HUES48 (cell line): ENCODE measurements at regions not wholly inside any gene's neighbourhood (a gene's known extent, or its start where the extent isn't known, plus 50 kb on each side); places are given as distances from the start of the nearest gene placed in this dataset.

ENCODE experiments used
- H3K27ac ChIP-seq: one replicate; pipeline ENCODE4 v1.7.0; 2013; ENCODE audit warnings: low read depth, low read length, inconsistent platforms
- H3K27me3 ChIP-seq: 2 replicates; pipeline ENCODE4 v1.6.1; 2013; ENCODE audit warnings: mild to moderate bottlenecking, low read length; ENCODE audit not compliant: control insufficient read depth, insufficient read depth
- H3K36me3 ChIP-seq: 2 replicates; pipeline ENCODE4 v1.6.1; 2013; ENCODE audit warnings: low read length; ENCODE audit not compliant: control insufficient read depth, insufficient read depth
- H3K4me1 ChIP-seq: 2 replicates; pipeline ENCODE4 v1.6.1; 2013; ENCODE audit warnings: mild to moderate bottlenecking, low read length; ENCODE audit not compliant: control insufficient read depth, insufficient read depth
- H3K4me3 ChIP-seq: 2 replicates; pipeline ENCODE4 v1.5.1; 2013; ENCODE audit warnings: mild to moderate bottlenecking, low read depth, low read length
- H3K9ac ChIP-seq: 2 replicates; pipeline ENCODE4 v1.6.1; 2013; ENCODE audit warnings: mild to moderate bottlenecking, low read depth, low read length, moderate library complexity
- H3K9me3 ChIP-seq: 2 replicates; pipeline ENCODE4 v1.6.1; 2013; ENCODE audit warnings: low read length; ENCODE audit not compliant: control insufficient read depth, insufficient read depth

DNA sequence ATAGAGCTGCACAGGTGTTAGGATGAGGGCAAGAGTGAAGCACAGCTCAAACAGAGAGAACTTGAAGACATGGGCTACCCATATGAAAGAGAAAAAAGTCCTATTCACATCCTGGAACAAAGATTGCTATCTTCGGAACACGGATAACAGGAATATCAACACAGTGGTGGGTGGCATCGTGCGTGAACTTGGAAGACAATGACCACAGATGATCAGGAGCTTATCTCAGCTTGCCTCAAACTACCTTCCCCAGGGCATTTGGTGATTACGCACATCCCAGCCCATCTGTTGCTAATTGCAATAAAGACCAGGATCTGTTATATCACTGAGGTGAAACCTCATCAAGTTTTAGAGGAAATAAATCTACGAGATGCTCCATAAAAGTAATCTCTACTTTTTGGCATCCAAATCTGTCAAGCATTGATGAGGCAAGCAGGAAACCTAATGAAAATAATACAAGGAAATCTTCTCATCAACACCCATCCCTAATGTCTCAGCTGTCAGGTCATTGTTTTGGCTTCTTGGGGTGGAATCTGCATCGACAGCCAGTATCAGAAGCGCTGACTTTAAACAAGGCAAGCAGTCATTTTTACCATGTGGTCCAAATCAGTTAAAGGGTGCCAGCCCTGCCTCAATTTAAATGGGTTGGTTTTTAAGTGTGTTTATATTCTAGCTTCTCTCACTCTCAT is 188.2 kb downstream of the SPCS3 start:
- Histone ChIP-seq H3K36me3 (no peaks in the 10 kb centered on the region), H3K27me3 (no peaks in the 10 kb centered on the region), H3K27ac (no peak overlapping the region), H3K4me1 (no peaks in the 10 kb centered on the region), H3K4me3 (no peak overlapping the region), H3K9me3 (no peaks in the 10 kb centered on the region), H3K9ac (no peak overlapping the region)

DNA sequence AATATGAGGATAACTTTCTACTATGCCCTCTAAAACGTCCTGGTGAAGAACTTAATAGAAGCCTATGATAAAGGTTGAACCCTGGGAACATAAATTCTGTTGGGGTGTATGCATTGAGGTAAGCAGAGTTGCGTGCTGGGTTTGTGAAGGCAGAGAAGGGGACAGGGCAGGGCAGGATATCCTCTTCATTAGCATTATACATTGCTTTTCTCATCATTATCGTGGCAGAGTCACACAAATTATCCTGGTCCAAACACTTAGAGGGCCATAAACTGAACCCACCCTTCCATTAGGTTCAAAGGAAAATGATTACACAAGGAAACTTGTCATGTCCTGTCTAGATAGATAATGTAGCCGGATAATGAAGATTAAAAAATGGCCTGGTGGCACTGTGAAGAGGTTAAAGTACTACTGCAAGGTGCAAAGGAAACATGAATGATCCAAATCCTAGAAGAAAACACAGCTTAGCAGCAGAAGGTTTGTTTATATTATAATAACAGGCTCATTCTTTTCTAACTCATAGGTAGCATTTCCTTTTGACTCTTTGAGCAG is 189.1 kb downstream of the SPCS3 start:
- Histone ChIP-seq H3K27me3 (no peaks in the 10 kb centered on the region), H3K27ac (no peak overlapping the region), H3K9me3 (no peaks in the 10 kb centered on the region), H3K9ac (no peak overlapping the region), H3K4me1 (no peaks in the 10 kb centered on the region), H3K4me3 (no peak overlapping the region), H3K36me3 (no peaks in the 10 kb centered on the region)

DNA sequence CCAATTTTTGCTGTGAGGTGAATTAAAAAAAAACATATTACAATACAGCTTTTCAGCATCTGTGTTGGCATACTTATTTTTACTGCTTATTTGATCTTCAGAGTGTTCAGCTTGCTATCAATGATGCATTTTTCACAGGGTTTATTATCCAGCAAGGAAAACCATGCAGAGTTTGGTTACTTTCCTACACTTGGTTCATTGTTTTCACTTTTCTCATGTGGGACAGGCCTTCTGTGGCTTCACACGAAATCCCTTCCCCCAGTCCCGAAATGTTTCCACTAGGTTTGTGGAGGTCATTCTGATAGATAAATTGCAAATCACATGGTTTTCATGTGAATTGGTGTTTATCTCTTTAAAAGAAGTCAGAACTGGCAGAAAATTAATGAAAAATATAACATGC is 205.8 kb downstream of the SPCS3 start:
- Histone ChIP-seq H3K9me3 (no peaks in the 10 kb centered on the region), H3K36me3 (no peaks in the 10 kb centered on the region), H3K4me3 (no peak overlapping the region), H3K4me1 (no peaks in the 10 kb centered on the region), H3K27me3 (no peaks in the 10 kb centered on the region), H3K9ac (no peak overlapping the region), H3K27ac (no peak overlapping the region)

GRCh38 chr4:176526704-176527103 is 206.9 kb downstream of the SPCS3 start:
- no peak overlapping the region for H3K27ac ChIP-seq
- H3K27me3 ChIP-seq: no peaks in the 10 kb centered on the region
- H3K9me3 ChIP-seq: no peaks in the 10 kb centered on the region
- no peak overlapping the region for H3K4me3 ChIP-seq
- no peaks in the 10 kb centered on the region for H3K4me1 ChIP-seq
- H3K9ac ChIP-seq: no peak overlapping the region
- no peaks in the 10 kb centered on the region for H3K36me3 ChIP-seq

DNA sequence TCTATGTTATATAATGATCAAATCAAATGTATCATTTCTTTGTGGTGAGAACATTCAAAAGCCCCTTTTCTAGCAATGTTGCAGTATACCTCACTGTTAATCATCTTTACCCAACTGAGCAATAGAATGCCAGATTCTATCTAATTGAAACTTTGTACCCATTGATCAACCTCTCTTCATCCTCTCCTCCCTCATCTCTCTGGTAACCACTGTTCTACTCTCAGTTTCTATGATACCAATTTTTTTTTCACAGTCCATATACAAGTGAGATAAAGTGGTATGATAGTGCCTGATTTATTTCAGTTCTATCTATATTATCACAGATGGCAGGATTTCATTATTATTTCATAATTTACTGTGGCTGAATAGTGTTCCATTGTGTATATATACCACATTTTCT is 209.8 kb downstream of the SPCS3 start:
- no peaks in the 10 kb centered on the region for H3K9me3 ChIP-seq
- no peak overlapping the region for H3K9ac ChIP-seq
- H3K27me3 ChIP-seq: no peaks in the 10 kb centered on the region
- no peak overlapping the region for H3K4me3 ChIP-seq
- no peaks in the 10 kb centered on the region for H3K4me1 ChIP-seq
- no peaks in the 10 kb centered on the region for H3K36me3 ChIP-seq
- no peak overlapping the region for H3K27ac ChIP-seq

GRCh38 chr4:176533159-176533558 is 213.4 kb downstream of the SPCS3 start:
- no peak overlapping the region for H3K27ac ChIP-seq
- no peak overlapping the region for H3K9ac ChIP-seq
- H3K4me3 ChIP-seq: no peak overlapping the region
- no peaks in the 10 kb centered on the region for H3K36me3 ChIP-seq
- no peaks in the 10 kb centered on the region for H3K4me1 ChIP-seq
- no peaks in the 10 kb centered on the region for H3K9me3 ChIP-seq
- no peaks in the 10 kb centered on the region for H3K27me3 ChIP-seq

GRCh38 chr4:176534566-176534965 is 214.8 kb downstream of the SPCS3 start:
- Histone ChIP-seq H3K4me1 (no peaks in the 10 kb centered on the region), H3K4me3 (no peak overlapping the region), H3K27me3 (no peaks in the 10 kb centered on the region), H3K36me3 (no peaks in the 10 kb centered on the region), H3K9ac (no peak overlapping the region), H3K9me3 (no peaks in the 10 kb centered on the region), H3K27ac (no peak overlapping the region)

DNA sequence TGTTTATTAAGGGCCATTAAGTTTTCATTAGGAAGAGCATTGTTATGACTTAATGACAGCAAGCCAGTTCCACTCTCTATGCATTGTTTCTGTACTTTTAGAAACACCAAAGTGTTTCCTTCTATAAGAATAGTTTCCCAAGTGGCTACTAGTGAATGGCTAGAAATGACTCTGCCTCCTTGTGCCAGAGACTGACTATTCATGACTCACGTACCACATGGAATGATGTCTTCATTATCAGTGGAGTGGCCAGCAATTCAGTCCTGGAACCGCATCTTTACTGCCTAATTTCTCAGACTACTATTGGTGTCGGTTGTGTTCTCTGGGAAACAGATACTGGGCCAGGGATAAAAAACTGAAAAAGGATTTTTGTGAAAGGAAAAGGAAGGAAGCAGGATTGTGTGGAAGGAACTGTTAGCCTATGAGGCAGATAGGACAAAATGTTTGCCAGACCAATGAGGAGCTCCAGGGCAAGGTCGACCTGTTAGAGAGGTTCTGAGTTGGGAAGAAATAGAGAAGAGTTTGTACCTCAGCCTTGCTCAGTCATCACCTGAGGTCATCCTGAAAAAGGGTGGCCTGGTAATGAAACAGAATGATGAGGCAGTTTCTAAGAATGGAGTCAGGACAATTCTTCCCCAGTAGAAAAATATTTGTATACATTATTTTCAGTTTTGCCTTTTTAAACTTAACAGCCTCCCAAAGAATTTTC is 218.6 kb downstream of the SPCS3 start:
- peaks cover 8% of the 10 kb centered on the region for H3K4me1 ChIP-seq
- H3K27me3 ChIP-seq: no peaks in the 10 kb centered on the region
- H3K36me3 ChIP-seq: no peaks in the 10 kb centered on the region
- no peak overlapping the region for H3K9ac ChIP-seq
- H3K9me3 ChIP-seq: no peaks in the 10 kb centered on the region
- H3K4me3 ChIP-seq: no peak overlapping the region
- no peak overlapping the region for H3K27ac ChIP-seq

DNA sequence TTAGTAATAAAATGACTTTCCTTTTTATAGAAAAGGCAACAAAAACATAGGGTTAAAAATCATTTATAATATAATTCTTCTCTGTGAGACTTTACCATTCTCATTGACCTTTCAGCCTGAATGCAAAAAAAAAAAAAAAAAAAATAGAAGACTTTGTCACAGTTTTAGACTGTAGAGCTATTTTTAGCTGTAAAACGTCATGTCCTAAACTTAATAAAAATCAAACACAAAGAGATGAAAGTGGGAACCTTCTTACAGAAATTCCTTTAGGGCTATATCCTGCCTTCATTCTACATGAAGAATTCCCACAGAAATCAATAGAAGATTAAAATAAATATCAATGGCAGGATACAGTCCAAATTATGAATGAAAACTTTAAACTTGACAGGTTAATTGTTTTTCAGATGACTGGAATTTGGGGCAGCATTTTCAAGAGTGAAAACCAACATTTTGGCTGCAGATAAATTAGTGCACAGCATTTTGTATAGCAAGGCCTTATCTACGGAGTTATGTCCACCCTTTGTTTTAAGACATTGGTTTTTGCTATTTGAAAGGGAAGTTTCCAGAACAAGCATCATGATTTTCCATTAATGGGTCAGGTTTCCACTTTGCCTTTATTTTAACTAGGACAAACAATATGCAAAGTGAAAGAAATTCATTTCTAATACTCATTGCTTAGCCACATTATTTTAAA is 219.5 kb downstream of the SPCS3 start:
- no peak overlapping the region for H3K27ac ChIP-seq
- no peaks in the 10 kb centered on the region for H3K27me3 ChIP-seq
- H3K36me3 ChIP-seq: no peaks in the 10 kb centered on the region
- peaks cover 8% of the 10 kb centered on the region for H3K4me1 ChIP-seq
- no peak overlapping the region for H3K9ac ChIP-seq
- no peak overlapping the region for H3K4me3 ChIP-seq
- H3K9me3 ChIP-seq: no peaks in the 10 kb centered on the region

DNA sequence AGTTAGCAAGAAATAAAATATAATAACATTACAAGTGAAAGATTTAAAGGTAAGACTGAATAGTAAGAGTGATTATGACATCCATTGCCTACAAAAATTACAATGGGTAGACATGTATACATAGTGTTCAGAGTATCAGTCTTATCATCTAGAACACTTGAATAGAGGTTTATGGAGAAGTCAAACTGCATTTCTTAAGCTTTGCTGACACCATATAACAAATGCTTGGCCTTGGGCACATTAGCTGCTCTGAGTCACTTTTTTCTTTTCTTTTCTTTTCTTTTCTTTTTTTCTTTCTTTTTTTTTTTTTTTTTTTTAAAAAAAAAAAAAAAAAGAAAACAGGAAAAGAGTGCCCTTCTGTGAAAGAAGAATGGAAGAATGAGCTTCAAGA is 220.0 kb downstream of the SPCS3 start:
- Histone ChIP-seq H3K27me3 (no peaks in the 10 kb centered on the region), H3K27ac (no peak overlapping the region), H3K4me3 (no peak overlapping the region), H3K4me1 (peaks cover 8% of the 10 kb centered on the region), H3K9me3 (no peaks in the 10 kb centered on the region), H3K36me3 (no peaks in the 10 kb centered on the region), H3K9ac (no peak overlapping the region)

- no peaks in the 10 kb centered on the region for H3K9me3 ChIP-seq
- H3K27me3 ChIP-seq: no peaks in the 10 kb centered on the region
- peaks cover 8% of the 10 kb centered on the region for H3K4me1 ChIP-seq
- H3K9ac ChIP-seq: no peak overlapping the region
- no peak overlapping the region for H3K27ac ChIP-seq
- no peaks in the 10 kb centered on the region for H3K36me3 ChIP-seq
- H3K4me3 ChIP-seq: no peak overlapping the region
Observed at GRCh38 chr4:176540814-176541213, 221.0 kb downstream of the SPCS3 start.
